K562 (cell line): ENCODE measurements at regions not wholly inside any gene's neighbourhood (a gene's known extent, or its start where the extent isn't known, plus 50 kb on each side); places are given as distances from the start of the nearest gene placed in this dataset.
"Not testable (repeated sequence)": the region's sequence is repeated elsewhere in the genome, so short reads cannot be mapped to it uniquely, and the experiment has no call there.

Experiments used
- ATAC-seq: fragments of 200-7000 bp; cut with Tn5 transposase; 3 replicates; pipeline ENCODE4 v1.9.1; 2020; ENCODE audit warnings: moderate library complexity
- BruUV-seq: library from RNA; stranded (reverse); fragments of 400-500 nt; replicated peaks from 2 replicates; lab custom pipeline; 2021; lab: Mats Ljungman, UMichigan
- CTCF ChIA-PET: fragments of 300-600 bp; formaldehyde crosslinking; extraction: SDS; loops from one replicate; lab custom pipeline; 2021; ENCODE audit warnings: low intra/inter-chr PET ratio; lab: Yijun Ruan, JAX
- POLR2A ChIA-PET: fragments of 300-600, 350-650 bp; sonication (Branson Sonifier 250); formaldehyde crosslinking; extraction: SDS; loops from one replicate; lab custom pipeline; 2021; ENCODE audit warnings: antibody characterized with exemption, inconsistent platforms; lab: Yijun Ruan, JAX
- DNase-seq, 4 experiments: peaks; one replicate each; pipeline versions ENCODE4 v3.0.0 to v3.0.0-alpha.2; 2011 to 2018; ENCODE audit warnings: low spot score in 3 of 4, mixed read lengths in 3 of 4; ENCODE audit errors: extremely low read depth in 1 of 4
- FAIRE-seq: peaks from 2 replicates; lab custom pipeline; 2011; peaks lifted over from hg19 to GRCh38; lab: Jason Lieb, UNC
- H2AFZ ChIP-seq: 2 replicates; pipeline ENCODE4 v1.6.0; 2011; ENCODE audit warnings: low read depth, low read length, control low read depth, inconsistent platforms
- H3K27ac ChIP-seq: fragments of 200-600 bp; 3 replicates; pipeline ENCODE4 v1.8.0; 2011; ENCODE audit warnings: low read depth, mild to moderate bottlenecking, control low read depth, inconsistent platforms, low read length, moderate library complexity, mixed read lengths; ENCODE audit errors: extremely low read depth
- H3K27me3 ChIP-seq, 2 experiments: fragments of 300-600 bp in 1 of 2; 2 replicates in 1 of 2; 3 replicates in 1 of 2; pipeline versions ENCODE4 v1.6.0 to v1.8.0; 2011; ENCODE audit warnings: inconsistent platforms in 2 of 2, low read length in 2 of 2, mild to moderate bottlenecking in 1 of 2, mixed read lengths in 1 of 2, moderate library complexity in 1 of 2; ENCODE audit not compliant: control insufficient read depth in 2 of 2, insufficient read depth in 2 of 2
- H3K36me3 ChIP-seq: fragments of 300-600 bp; 3 replicates; pipeline ENCODE4 v1.8.0; 2011; ENCODE audit warnings: mild to moderate bottlenecking, low read length, inconsistent platforms; ENCODE audit not compliant: control insufficient read depth, insufficient read depth
- H3K4me1 ChIP-seq, 2 experiments: fragments of 200-600 bp in 1 of 2; replicated peaks in 1 of 2; 2 replicates in 1 of 2; 3 replicates in 1 of 2; pipeline versions ENCODE4 v1.5.1 to v1.8.0; 2011; ENCODE audit warnings: inconsistent platforms in 2 of 2, low read length in 2 of 2, mild to moderate bottlenecking in 1 of 2, mixed read lengths in 1 of 2, moderate library complexity in 1 of 2; ENCODE audit not compliant: control insufficient read depth in 2 of 2, insufficient read depth in 2 of 2
- H3K4me2 ChIP-seq: 2 replicates; pipeline ENCODE4 v1.6.1; 2011; ENCODE audit warnings: low read length, control low read depth, inconsistent platforms, mixed read lengths; ENCODE audit not compliant: insufficient read depth
- H3K4me3 ChIP-seq: fragments of 200-600 bp; sonication (generic), shearing (Covaris generic); 2 replicates; pipeline ENCODE4 v1.5.1; 2016; ENCODE audit warnings: control low read depth, inconsistent platforms
- H3K79me2 ChIP-seq: fragments of 200-600 bp; 3 replicates; pipeline ENCODE4 v1.8.0; 2011; ENCODE audit warnings: low read length, inconsistent platforms; ENCODE audit not compliant: control insufficient read depth, insufficient read depth
- H3K9ac ChIP-seq, 2 experiments: 2 replicates each; pipeline versions ENCODE4 v1.6.0 to v1.6.1; 2011; ENCODE audit warnings: low read depth in 2 of 2, low read length in 2 of 2, control low read depth in 1 of 2, inconsistent platforms in 1 of 2, mild to moderate bottlenecking in 1 of 2, mixed read lengths in 1 of 2; ENCODE audit not compliant: insufficient read depth in 1 of 2
- H3K9me1 ChIP-seq: one replicate; pipeline ENCODE4 v1.6.0; 2011; ENCODE audit warnings: inconsistent platforms, mild to moderate bottlenecking, low read length, moderate library complexity; ENCODE audit not compliant: control insufficient read depth, insufficient read depth
- H3K9me3 ChIP-seq: replicated peaks from 2 replicates; pipeline ENCODE4 v1.5.1; 2011; ENCODE audit warnings: low read depth, low read length, inconsistent platforms; ENCODE audit not compliant: control insufficient read depth, insufficient read depth
- H4K20me1 ChIP-seq: replicated peaks from 2 replicates; pipeline ENCODE4 v1.6.1; 2011; ENCODE audit warnings: low read length, inconsistent platforms, mixed read lengths; ENCODE audit not compliant: control insufficient read depth, insufficient read depth
- ADNP ChIP-seq: fragments of 200-800 bp; sonication (Bioruptor generic); IDR thresholded peaks from 2 replicates; pipeline ENCODE4 v1.6.1; 2016; ENCODE audit warnings: missing genetic modification characterization, missing compliant biosample characterization
- NFATC3 ChIP-seq: fragments of 450-650 bp; IDR thresholded peaks from 2 replicates; pipeline ENCODE4 v1.6.1; 2017; ENCODE audit warnings: mild to moderate bottlenecking
- NFYB ChIP-seq: IDR thresholded peaks from 2 replicates; pipeline ENCODE4 v1.6.1; 2011; ENCODE audit warnings: mild to moderate bottlenecking, moderate library complexity; ENCODE audit not compliant: insufficient read length; ENCODE audit errors: extremely low read depth
- RBM22 ChIP-seq: fragments of 200-400 bp; formaldehyde crosslinking; IDR thresholded peaks from 2 replicates; pipeline ENCODE4 v1.6.1; 2018; ENCODE audit warnings: low read length, low read depth; ENCODE audit not compliant: poor library complexity, severe bottlenecking
- ZNF140 ChIP-seq: fragments of 250-450 bp; sonication (Bioruptor Pico); IDR thresholded peaks from 2 replicates; pipeline ENCODE4 v1.8.0; 2021; ENCODE audit warnings: moderate library complexity, mild to moderate bottlenecking, inconsistent platforms
- ZNF324 ChIP-seq: fragments of 250-450 bp; sonication (Bioruptor Pico); IDR thresholded peaks from 2 replicates; pipeline ENCODE4 v1.4.0; 2020; ENCODE audit warnings: mild to moderate bottlenecking
- WGBS: fragments of 100-300 bp; shearing (Covaris generic); methylation state at CpG from one replicate; pipeline ENCODE4 v1.1.6; 2016; ENCODE audit warnings: low coverage, mixed read lengths; ENCODE audit not compliant: insufficient coverage; ENCODE audit errors: missing lambda C conversion rate; 5-methylcytosine and 5-hydroxymethylcytosine counted together
- in situ Hi-C: fragments of 300-500 bp; cut with MboI; formaldehyde crosslinking; loops from 4 replicates; pipeline ENCODE4 v1.15.0; 2018; ENCODE audit warnings: inconsistent platforms, mixed read lengths
- intact Hi-C: fragments of 100-400 bp; cut with micrococcal nuclease; formaldehyde crosslinking; loops from 2 replicates; pipeline ENCODE4 v1.14.2; 2022
- TF ChIP-seq, protein P1 (sequence below): fragments of 450-650 bp; formaldehyde crosslinking; conservative IDR thresholded peaks from 2 replicates; pipeline ENCODE4 v1.4.0; 2022; ENCODE audit warnings: mild to moderate bottlenecking, missing genetic modification characterization
- TF ChIP-seq, protein P2 (sequence below): fragments of 450-650 bp; formaldehyde crosslinking; IDR thresholded peaks from 2 replicates; pipeline ENCODE4 v1.4.0; 2022; ENCODE audit warnings: missing genetic modification characterization

DNA sequence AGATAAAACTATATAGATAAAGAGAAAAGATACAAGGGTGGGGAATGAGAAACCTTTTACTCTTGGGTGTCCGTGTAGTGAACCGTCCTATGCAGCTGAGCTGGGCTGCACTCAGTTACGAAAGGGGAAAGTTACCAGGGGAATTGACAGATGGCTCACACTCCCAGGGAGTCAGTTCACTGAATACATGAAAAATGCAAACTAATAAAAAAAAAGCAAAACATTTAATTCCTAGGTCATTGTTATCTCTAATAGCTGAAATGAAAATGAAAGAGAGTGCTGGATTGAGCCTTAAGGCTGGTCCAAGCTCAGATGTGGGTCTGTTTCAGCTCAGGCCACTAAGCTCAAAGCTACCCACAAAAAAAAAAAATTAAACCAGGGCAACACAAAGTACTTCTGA lies 138.0 kb downstream of the THBS2 start:
- DNase-seq (no peak), FAIRE-seq (no peak), ATAC-seq (no peak)
- Histone ChIP-seq H3K4me1 (no peaks in the 10 kb centered on the region), H3K4me2 (no peak overlapping the region), H4K20me1 (no peaks in the 10 kb centered on the region), H3K36me3 (no peaks in the 10 kb centered on the region), H3K27me3 (peaks cover 2 to 4% of the 10 kb centered on the region in 2 experiments; a peak in 1 of 5 replicates), H3K4me3 (no peak overlapping the region), H2AFZ (no peak overlapping the region), H3K79me2 (no peaks in the 10 kb centered on the region), H3K27ac (no peak overlapping the region), H3K9ac (no peak overlapping the region), H3K9me3 (no peaks in the 10 kb centered on the region; the same call in 1 of the 2 replicates), H3K9me1 (no peaks in the 10 kb centered on the region)
- TF ChIP-seq, protein P1, sequence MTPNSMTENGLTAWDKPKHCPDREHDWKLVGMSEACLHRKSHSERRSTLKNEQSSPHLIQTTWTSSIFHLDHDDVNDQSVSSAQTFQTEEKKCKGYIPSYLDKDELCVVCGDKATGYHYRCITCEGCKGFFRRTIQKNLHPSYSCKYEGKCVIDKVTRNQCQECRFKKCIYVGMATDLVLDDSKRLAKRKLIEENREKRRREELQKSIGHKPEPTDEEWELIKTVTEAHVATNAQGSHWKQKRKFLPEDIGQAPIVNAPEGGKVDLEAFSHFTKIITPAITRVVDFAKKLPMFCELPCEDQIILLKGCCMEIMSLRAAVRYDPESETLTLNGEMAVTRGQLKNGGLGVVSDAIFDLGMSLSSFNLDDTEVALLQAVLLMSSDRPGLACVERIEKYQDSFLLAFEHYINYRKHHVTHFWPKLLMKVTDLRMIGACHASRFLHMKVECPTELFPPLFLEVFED (CRISPR knock-in tag) = no peak
- TF ChIP-seq NFYB = no peak
- TF ChIP-seq ZNF324 (CRISPR knock-in tag) = no peak
- TF ChIP-seq ZNF140 (CRISPR knock-in tag) = no peak
- TF ChIP-seq RBM22 = no peak
- no peak for TF ChIP-seq ADNP (tag)
- TF ChIP-seq, protein P2, sequence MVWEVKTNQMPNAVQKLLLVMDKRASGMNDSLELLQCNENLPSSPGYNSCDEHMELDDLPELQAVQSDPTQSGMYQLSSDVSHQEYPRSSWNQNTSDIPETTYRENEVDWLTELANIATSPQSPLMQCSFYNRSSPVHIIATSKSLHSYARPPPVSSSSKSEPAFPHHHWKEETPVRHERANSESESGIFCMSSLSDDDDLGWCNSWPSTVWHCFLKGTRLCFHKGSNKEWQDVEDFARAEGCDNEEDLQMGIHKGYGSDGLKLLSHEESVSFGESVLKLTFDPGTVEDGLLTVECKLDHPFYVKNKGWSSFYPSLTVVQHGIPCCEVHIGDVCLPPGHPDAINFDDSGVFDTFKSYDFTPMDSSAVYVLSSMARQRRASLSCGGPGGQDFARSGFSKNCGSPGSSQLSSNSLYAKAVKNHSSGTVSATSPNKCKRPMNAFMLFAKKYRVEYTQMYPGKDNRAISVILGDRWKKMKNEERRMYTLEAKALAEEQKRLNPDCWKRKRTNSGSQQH (CRISPR knock-in tag) = no peak
- no peak for TF ChIP-seq NFATC3
- no TSS peak for BruUV-seq
- in situ Hi-C loops = no loop called here
- intact Hi-C loops = no loop called here
- ChIA-PET POLR2A (no interaction called here), CTCF (no interaction called here)
- WGBS = 0% methylated on average over 3 of the region's 3 CpGs

DNA sequence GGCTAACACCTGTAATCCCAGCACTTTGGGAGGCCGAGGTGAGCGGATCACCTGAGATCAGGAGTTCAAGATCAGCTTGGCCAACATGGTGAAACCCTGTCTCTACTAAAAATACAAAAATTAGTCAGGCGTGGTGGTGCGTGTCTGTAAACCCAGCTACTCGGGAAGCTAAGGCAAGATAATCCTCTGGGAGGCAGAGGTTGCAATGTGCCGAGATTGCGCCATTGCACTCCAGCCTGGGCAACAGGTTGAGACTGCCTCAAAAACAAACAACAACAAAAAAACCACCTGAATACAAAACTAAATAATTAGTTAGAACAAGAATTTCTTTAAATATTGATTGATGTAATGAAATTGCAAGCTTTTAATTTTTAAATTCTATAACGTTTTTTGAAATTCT lies 139.0 kb downstream of the THBS2 start:
- H3K4me3 ChIP-seq, POLR2A ChIA-PET, BruUV-seq, H3K9me1 ChIP-seq, CTCF ChIA-PET, H3K79me2 ChIP-seq, H3K27ac ChIP-seq, H3K9ac ChIP-seq, H4K20me1 ChIP-seq, H3K36me3 ChIP-seq, H3K27me3 ChIP-seq, FAIRE-seq, DNase-seq, H3K4me1 ChIP-seq, H3K9me3 ChIP-seq, ATAC-seq, H2AFZ ChIP-seq, H3K4me2 ChIP-seq, in situ Hi-C loops, intact Hi-C loops: not testable (repeated sequence)
- WGBS = 1% methylated on average over 8 of the region's 8 CpGs
